RCC 7860 (cell line): ENCODE measurements at regions not wholly inside any gene's neighbourhood (a gene's known extent, or its start where the extent isn't known, plus 50 kb on each side); places are given as distances from the start of the nearest gene placed in this dataset.

Experiments
- DNase-seq: peaks from one replicate; pipeline ENCODE4 v3.0.0-alpha.2; 2015; ENCODE audit warnings: low spot score
- FAIRE-seq: peaks from 2 replicates; lab custom pipeline; 2012; peaks lifted over from hg19 to GRCh38; lab: Jason Lieb, UNC

GRCh38 chr10:89879121-89879520 is 177.7 kb downstream of the KIF20B start:
- FAIRE-seq (no peak), DNase-seq (no peak)

GRCh38 chr10:89887406-89887805 is 186.0 kb downstream of the KIF20B start:
- DNase-seq = no peak
- no peak for FAIRE-seq

GRCh38 chr10:89887830-89888229 is 186.4 kb downstream of the KIF20B start:
- DNase-seq = no peak
- no peak for FAIRE-seq

GRCh38 chr10:89888321-89889070 is 187.1 kb downstream of the KIF20B start:
- DNase-seq = no peak
- FAIRE-seq = no peak

GRCh38 chr10:89889606-89890005 is 188.2 kb downstream of the KIF20B start:
- no peak for FAIRE-seq
- no peak for DNase-seq

GRCh38 chr10:89891006-89891535 is 189.7 kb downstream of the KIF20B start:
- FAIRE-seq = no peak
- DNase-seq = no peak

- FAIRE-seq = no peak
- DNase-seq = no peak
Measured at GRCh38 chr10:89894051-89894450, 192.7 kb downstream of the KIF20B start.

- DNase-seq (no peak), FAIRE-seq (no peak)
Measured at GRCh38 chr10:89900554-89900953, 199.2 kb downstream of the KIF20B start.

- FAIRE-seq (no peak), DNase-seq (no peak)
Measured at GRCh38 chr10:89901895-89902294, 200.5 kb downstream of the KIF20B start.

- no peak for FAIRE-seq
Measured at GRCh38 chr10:89904755-89905154, 203.4 kb downstream of the KIF20B start.

GRCh38 chr10:89909752-89910151 is 208.4 kb downstream of the KIF20B start:
- no peak for FAIRE-seq
- DNase-seq = no peak

More at GRCh38 chr10:89904755-89905154, 203.4 kb downstream of the KIF20B start:
- DNase-seq = peak; percentile 35

GRCh38 chr10:89915021-89915420 is 213.6 kb downstream of the KIF20B start:
- no peak for DNase-seq
- FAIRE-seq = no peak

GRCh38 chr10:89915968-89916367 is 214.6 kb downstream of the KIF20B start:
- no peak for DNase-seq
- FAIRE-seq = no peak

GRCh38 chr10:89916468-89917215 is 215.3 kb downstream of the KIF20B start:
- DNase-seq = no peak
- FAIRE-seq = no peak

GRCh38 chr10:89921403-89921802 is 220.0 kb downstream of the KIF20B start:
- peak; percentile 12 for DNase-seq
- no peak for FAIRE-seq

GRCh38 chr10:89923661-89924060 is 222.3 kb downstream of the KIF20B start:
- FAIRE-seq (no peak), DNase-seq (no peak)

- FAIRE-seq (no peak), DNase-seq (no peak)
Measured at GRCh38 chr10:89924261-89924660, 222.9 kb downstream of the KIF20B start.

GRCh38 chr10:89926736-89927135 is 225.3 kb downstream of the KIF20B start:
- DNase-seq = no peak
- no peak for FAIRE-seq

GRCh38 chr10:89929282-89930026 is 228.1 kb downstream of the KIF20B start:
- no peak for DNase-seq
- FAIRE-seq = no peak

GRCh38 chr10:89937494-89937893 is 236.1 kb downstream of the KIF20B start:
- no peak for DNase-seq
- FAIRE-seq = no peak

- FAIRE-seq = no peak
- DNase-seq = no peak
Measured at GRCh38 chr10:89940076-89940475, 238.7 kb downstream of the KIF20B start.
